NCI-H146 treated with DMSO at 0.1 percent for 48 hours (cell line): ENCODE measurements at regions not wholly inside any gene's neighbourhood (a gene's known extent, or its start where the extent isn't known, plus 50 kb on each side); places are given as distances from the start of the nearest gene placed in this dataset.
"Not testable (repeated sequence)": the region's sequence is repeated elsewhere in the genome, so short reads cannot be mapped to it uniquely, and the experiment has no call there.

Source experiments
- DNase-seq: peaks from one replicate; lab custom pipeline; 2025; ENCODE audit not compliant: unreplicated experiment; lab: John Stamatoyannopoulos, UW

DNA sequence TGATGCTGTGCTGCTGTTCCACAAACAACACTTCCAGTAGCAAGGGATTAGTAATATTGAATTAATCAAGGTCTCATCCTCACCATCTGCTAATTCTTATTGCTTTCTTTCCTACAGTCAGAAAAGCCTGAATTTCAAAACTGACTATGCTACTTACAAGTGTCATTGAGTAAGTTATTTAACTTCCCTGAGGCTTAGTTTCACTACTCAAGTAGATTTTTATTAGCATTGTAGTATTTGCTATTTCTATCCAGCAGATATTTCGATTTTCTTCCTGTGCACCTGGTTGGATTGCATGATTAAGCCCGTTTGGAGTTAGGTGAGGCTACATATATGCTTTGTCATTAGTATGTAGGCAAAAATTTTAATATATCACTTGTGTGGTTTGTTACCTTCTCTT is 591.5 kb downstream of the TRHDE start:
- no peak for DNase-seq

DNA sequence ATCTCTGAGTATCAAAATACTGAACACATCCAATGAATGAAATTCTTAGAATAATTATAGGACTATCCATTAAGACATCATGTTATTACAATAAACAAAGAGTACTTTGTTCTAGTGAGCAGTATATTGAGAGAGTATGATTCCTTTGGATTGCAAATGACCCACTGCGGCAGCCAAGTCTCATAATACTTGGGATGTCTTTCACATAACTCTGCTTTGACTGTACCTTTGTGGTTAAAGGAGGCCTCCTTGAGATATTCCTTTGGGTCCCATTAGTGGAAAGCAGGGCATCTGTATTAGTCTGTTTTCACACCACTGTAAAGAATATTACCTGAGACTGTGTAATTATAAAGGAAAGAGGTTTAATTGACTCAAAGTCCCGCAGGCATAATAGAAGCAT is 593.8 kb downstream of the TRHDE start:
- DNase-seq = no peak

DNA sequence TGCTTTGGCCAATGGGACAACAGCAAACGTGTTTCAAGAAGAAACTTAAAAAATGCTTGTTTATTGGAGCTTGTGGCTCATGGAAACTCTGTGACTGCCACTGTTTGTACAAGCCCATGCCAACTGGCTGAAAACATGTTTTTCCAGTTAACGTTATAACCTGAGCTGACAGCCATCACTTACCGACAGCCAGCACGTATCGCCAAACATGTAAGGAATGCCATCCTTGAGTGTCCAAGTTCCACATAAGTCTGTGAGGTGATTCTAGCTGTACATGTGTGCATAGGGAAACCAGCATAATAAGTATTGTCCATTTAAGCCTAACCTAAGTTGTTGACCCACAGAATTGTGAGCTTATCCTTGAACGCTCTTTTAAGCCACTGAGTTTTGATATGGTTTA is 596.9 kb downstream of the TRHDE start:
- no peak for DNase-seq

DNA sequence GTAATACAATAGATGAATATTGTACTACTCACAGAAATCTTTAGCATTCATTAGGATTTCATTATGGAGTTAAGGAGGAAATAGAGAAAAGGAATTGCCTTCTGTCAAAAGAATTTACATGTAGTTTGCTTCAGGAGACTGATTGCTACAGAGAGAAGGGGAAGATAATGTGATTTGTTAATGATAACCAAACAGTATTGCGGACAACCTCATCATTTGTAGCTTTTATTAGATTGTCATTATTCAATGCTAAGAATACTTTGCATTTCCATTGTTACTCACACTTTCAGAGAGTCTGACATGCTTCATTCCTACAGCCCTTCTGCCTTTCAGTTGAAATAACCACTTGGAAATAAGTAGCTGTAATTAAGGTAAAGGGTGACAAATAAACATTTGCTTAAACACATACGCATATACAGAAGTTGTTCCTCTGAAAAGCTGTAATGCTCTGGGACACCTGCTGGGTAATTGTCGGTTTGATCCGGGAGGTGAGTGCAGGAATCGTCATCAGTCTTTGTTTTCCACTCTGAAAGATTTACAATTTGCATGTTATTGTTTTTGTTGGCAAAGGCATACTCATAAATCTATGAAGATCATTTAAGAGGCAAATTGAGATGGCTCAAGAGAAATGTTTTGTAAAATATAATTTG is 600.2 kb downstream of the TRHDE start:
- DNase-seq = no peak

DNA sequence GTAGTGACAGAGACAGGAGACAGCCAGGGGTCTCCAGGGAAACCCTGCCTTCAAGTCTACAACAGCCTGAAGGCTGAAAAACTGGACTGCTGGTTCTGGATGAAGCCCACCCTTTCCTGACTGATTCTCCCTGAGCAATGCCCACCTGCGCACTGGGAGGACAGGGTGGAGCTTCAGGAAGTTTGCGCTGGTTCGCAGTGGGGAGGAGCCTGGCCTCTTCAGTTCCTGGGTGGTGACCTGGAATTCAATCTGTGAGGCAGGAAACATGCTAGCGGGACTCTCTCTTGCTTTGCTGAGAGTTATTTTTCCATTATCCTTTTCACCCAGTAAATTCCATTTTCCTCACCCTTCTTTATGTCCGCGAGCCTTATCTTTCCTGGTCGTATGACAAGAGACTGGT is 600.8 kb downstream of the TRHDE start:
- DNase-seq = no peak

DNA sequence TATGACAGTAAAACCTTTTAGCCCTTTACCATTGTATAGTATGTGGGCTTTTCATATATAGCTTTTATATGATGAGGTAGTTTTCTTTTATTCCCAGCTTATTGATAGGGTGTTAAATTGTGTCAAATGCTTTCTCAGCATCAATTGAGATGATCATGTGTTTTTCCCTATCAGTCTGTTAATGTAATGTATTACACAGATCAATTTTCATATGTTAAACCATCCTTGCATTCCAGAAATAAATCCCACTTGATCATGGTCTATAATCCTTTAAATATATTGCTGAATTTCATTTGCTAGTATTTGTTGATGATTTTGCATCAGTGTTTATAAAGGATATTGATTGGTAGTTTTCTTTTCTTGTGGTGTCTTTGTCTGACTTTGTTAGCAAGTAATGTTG is 603.9 kb downstream of the TRHDE start:
- DNase-seq = no peak

DNA sequence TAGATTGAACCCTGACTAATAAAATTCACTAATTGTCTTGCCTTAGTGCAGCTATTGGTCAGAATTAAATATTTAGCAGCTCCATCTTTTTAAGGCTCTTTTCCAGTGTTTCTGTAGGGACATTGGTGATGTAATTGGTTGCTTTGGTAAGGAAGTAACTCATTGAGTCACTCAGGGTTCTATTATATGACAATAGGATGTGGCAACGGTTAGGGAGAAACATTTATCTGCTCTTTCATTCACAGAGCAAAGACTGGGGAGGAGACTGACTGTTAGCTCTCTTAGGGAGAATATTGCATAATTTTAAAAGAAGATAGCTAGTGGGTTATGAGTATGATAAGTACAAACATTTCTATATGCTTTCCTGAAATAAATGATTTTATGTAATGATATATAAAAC is 616.5 kb downstream of the TRHDE start:
- no peak for DNase-seq

DNA sequence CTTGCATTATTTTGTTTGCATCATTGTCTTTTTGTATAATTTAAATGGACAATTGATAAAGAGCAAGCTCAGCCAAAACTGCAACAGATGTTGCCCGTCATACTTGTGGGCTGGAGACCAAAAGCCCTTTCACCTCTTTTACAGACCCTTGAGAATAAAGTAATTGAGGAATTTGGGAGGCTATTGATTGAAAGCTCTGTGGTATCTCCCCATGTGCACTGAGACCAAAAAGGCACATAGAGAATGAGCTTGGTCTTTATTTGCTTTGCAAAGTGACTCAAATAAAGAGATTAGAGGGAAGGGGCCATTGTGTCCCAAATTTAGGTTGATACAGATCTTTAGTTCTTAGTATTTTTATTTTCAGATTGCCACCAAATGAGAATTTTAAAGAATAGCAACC is 617.6 kb downstream of the TRHDE start:
- no peak for DNase-seq

DNA sequence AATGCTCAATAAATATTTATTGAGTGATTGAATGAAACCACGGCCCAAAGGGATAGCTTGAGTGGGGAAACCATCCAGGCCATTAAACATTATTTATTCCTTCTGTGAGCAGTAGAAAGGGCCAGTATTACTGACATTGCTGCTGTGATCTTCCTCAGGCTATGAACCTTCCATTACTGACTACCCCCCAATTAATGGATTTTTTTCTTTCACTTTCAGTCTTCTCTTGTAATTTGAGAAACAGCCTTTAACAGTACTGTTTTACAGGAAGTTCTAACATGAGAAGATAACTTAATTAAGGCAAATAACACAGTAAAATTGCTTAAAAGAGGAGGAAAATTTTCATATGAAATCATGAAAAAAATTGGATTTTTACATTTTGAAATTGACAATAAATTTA is 629.5 kb downstream of the TRHDE start:
- no peak for DNase-seq

DNA sequence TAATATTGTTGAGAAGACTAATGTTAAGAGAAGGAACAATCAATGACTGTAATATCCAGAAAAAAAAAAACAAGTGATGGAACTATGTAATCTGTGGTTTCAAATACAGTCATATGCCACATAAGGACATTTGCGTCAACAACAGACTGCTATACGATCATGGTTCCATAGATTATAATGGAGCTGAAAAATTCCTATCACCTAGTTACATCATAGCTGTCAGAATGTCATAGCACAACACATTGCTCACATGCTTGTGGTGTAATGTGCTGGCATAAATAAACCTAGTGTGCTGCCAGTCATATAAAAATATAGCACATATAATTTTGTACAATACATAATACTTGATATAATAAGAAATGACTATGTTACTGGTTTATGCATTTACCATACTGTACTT is 653.5 kb downstream of the TRHDE start:
- DNase-seq = no peak

DNA sequence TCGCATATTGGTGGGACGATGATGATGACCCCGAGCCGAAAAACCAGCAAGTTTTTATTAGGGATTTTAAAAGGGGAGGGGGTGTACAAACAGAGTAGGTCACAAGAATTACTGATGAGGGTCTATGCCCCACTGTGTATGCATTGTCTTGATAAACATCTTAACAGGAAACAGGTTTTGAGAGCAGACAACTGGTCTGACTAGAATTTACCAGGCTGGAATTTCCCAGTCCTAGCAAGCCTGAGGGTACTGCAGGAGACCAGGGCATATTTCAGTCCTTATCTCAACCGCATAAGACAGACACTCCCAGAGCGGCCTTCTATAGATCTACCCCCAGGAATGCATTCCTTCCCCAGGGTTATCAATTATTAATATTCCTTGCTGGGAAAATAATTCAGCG is 659.7 kb downstream of the TRHDE start:
- DNase-seq = not testable (repeated sequence)

DNA sequence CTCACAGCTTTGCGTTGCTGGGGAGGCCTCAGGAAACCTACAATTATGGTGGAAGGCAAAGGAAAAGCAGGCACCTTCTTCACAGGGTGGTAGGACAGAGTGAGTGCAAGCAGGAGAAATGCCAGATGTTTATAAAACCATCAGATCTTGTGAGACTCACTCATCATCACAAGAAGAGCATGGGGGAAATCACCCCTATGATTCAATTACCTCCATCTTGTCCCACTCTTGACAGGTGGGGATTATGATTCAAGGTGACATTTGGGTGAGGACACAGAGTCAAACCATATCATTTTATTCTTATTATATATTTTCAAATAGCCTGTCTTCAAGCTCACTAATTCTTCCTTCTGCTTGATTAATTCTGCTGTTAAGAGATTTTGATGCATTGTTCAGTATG is 665.3 kb downstream of the TRHDE start:
- no peak for DNase-seq

DNA sequence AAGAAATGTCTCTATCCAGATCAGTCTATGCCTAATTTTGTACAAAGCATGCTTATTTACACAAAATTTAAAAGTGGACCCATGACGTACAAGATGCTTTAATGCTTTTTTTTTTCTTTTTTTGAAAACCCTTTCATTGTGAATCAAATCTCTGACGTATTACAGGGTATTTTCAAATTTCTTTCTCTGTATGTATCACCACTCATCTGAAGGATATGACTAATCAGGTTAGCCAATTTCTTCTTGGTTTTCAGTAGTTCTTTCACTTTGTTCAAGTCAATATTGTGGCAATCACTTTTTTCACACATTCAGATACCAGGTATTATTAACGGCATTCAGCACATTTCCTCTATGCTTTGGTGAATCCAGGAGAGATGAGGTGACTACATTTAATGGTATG is 685.3 kb downstream of the TRHDE start:
- no peak for DNase-seq

DNA sequence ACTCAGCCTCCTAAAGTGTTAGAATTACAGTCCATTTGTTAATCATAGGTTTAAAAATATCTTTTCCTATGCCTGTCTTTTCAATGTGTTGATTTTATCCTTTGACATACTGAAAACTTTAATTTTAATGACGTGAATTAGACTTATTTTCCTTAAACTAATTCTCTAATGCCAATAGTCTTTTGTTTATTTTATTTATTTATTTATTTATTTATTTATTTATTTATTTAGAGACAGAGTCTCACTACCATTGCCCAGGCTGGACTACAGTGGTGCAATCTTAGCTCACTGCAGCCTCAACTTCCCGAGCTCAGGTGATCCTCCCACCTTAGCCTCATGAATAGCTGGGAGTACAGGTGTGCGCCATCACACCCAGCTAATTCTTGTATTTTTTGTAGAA is 694.5 kb downstream of the TRHDE start:
- DNase-seq = no peak

DNA sequence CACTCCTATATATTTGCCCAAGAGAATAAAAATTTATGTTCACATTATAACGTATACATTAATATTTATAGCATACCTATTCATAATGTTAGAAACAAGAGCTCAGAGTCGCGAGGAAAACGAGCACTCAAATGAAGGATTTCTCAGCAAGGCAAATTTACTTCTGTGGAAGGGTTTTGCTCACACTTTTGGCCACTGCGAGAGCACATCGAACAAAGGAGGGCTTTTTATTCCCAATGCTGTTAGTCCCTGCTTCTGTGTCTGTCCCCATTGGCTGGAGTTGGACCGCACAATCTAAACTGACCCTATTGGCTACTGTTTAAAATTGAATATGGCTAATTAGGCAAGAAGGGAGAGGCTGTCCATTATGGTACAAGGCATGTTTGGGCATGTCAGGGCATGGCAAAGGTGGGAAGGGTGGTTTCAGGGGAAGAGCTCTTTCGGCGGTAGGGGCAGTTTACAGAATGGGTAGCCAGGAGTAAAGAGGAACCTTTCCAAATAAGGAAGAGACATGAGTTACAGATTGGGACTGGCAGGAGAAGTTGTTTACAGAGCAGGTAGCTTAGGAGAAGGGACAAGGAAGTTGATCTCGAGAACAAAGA is 702.9 kb downstream of the TRHDE start:
- no peak for DNase-seq

DNA sequence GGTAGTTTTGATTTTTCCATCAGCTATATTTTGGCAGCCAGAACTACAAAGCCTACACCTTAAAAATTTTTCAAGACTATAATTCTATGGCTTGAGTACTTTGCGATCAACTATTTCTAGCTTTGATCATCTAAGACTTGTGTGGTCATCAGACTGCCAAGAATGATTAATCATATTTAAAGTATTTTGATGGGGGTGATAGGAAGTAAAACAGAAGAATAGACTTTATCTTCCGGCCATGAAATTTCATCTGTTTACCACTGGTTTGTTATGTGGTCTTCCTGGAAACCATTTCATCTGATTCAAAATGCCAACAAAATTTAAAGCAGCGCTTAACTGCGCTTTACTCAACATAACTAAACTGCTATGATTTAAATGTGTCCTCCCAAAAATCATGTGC is 706.8 kb downstream of the TRHDE start:
- DNase-seq = no peak

DNA sequence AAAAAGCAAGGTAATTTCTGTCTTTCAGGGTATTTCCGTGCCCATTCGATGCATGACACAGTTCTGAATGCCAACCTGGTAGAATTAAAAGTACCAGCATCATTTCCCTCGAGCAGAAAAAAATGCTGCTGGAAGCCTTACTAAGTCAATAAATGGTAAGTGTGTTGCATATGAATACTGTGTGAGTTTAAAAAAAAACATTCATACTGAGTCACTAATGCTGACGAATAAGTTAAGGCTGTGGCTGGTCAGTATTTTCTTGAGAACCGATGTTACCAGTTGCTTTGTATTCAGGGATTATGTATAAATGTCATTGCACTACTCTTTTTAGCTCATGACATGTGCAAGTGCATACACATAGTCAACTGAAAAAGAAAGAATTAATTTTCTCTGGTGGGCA is 710.2 kb downstream of the TRHDE start:
- DNase-seq = no peak

DNA sequence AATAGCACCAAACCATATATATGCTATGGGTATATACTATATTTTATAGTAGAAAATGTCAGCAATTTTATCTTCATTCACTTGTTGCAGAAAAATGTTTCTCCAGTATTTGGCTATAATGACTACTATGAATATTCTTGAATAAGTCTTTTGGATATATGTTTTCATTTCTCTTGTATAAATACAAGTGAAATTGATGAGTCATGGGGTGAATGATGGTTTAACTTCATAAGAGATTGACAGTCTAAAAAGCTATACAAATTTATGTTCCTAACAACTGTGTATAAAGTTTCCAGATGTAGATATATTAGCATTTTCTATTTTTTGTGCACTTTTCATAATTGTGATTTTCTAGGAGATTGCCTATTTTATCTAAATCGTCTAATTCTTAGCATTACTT is 714.8 kb downstream of the TRHDE start:
- DNase-seq = no peak

DNA sequence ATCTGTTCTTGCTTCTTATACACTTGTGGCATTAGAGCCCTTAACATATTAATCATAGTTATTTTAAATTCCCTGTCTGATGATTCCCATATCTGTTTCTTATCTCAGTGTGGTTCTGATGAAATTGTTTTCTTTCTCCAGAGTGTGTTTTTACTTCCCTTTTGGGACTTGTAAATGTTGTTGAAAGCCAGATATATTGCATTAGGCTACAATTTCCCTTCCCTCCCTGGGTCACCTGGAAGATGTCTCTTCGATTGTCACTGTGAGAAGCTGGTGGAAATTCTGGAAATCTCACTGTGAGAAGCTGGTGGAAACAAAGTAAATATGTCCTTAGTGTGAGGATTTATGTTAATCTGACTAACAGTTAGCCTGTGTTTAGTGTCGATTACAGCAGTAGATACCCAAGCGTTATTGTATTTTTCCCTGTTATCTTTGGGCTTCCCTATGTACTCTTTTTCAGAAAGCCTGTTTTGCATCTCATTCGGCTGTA is 717.3 kb downstream of the TRHDE start:
- DNase-seq = no peak

DNA sequence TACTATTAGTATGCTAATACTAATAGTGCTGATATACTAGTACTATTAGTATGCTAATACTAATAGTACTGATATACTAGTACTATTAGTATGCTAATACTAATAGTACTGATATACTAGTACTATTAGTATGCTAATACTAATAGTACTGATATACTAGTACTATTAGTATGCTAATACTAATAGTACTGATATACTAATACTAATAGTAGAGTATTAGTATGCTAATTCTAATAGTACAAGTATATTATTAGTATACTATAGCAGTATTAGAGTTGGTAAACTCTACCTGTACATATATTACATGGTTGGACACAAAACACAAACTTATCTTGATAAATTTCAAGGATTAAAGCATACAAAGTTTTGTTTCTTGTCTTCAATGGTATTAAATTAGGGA is 722.9 kb downstream of the TRHDE start:
- DNase-seq = not testable (repeated sequence)

DNA sequence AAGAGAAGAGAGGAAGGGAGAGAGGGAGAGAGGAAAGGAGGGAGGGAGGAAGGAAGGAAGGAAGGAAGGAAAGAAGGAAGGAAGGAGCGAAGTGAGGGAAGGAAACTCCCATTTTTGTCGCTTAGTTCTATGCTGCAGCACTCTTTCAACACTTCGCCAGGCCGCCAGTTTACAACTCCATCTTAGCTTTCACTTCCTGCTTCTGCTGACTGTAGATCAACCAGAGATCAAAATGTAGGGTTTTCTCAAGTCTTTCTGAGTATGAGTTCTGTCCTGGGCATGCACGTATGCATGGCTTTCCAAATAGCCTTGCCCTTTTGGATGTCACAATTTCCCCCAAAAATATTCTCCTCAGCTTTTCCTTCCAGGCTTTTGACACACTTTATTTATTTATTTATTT is 723.4 kb downstream of the TRHDE start:
- DNase-seq = no peak

DNA sequence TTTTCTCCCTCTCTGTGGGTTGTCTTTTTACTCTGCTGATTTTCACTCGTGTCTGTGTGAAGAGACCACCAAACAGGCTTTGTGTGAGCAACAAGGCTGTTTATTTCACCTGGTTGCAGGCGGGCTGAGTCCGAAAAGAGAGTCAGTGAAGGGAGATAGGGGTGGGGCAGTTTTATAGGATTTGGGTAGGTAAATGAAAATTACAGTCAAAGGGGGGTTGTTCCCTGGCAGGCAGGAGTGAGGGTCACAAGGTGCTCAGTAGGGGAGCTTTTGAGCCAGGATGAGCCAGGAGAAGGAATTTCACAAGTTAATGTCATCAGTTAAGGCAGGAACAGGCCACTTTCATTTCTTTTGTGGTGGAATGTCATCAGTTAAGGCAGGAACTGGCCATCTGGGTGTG is 729.6 kb downstream of the TRHDE start:
- not testable (repeated sequence) for DNase-seq

DNA sequence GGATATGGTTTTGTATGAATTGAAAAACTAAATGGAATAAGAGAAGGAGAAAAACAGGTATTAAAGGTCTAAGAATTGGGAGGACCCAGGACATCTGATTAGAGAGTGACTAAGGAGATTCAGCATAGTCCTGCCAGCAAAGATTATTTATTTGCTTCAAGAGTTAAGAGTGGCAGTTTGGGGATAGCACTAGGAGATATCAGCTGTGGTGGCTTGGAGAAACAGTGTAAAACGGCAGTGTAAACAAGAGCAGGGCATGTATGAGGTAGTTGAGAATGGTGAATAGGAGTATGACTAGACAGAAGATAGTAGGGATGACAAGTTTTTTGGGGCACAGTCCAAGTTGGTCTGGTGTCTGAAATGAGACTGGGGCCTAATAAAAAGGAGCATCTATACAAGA is 730.3 kb downstream of the TRHDE start:
- DNase-seq = not testable (repeated sequence)
